ENCODE measurements at regions not wholly inside any gene's neighbourhood (a gene's known extent, or its start where the extent isn't known, plus 50 kb on each side); places are given as distances from the start of the nearest gene placed in this dataset.

- TF ChIP-seq CTCF (IDR thresholded peaks at IDR 0.05) (no peak), SIN3A (IDR thresholded peaks at IDR 0.05; ENCODE audit: borderline replicate concordance, insufficient read depth, low read depth, low read length) (no peak), TCF7L2 (IDR thresholded peaks at IDR 0.05; ENCODE audit: low read depth, low read length) (no peak), REST (IDR thresholded peaks at IDR 0.05; ENCODE audit: insufficient read depth in 1 of 2, low read depth in 2 of 2, low read length in 1 of 2) (no peak), POLR2AphosphoS5 (IDR thresholded peaks at IDR 0.05; ENCODE audit: low read depth, low read length) (no peak)
Measured at GRCh38 chr16:35480361-35480760, 2020.9 kb downstream of the TP53TG3F start.

All from Panc1 (cell line).